PC-3 (cell line): ENCODE measurements at regions not wholly inside any gene's neighbourhood (a gene's known extent, or its start where the extent isn't known, plus 50 kb on each side); places are given as distances from the start of the nearest gene placed in this dataset.

Experiments used
- ATAC-seq: fragments of 200-7000 bp; cut with Tn5 transposase; 2 replicates; pipeline ENCODE4 v1.9.1; 2020; ENCODE audit warnings: mild to moderate bottlenecking, moderate library complexity
- BruUV-seq: library from RNA; stranded (reverse); fragments of 400-500 nt; replicated peaks from 2 replicates; lab custom pipeline; 2021; lab: Mats Ljungman, UMichigan
- CTCF ChIA-PET: fragments of 300-600 bp; sonication (Branson Sonifier 250); formaldehyde crosslinking; loops from one replicate; lab custom pipeline; 2022; ENCODE audit warnings: antibody characterized with exemption; lab: Charles Lee
- POLR2A ChIA-PET: fragments of 300-600 bp; sonication (Branson Sonifier 250); formaldehyde crosslinking; loops from one replicate; lab custom pipeline; 2022; ENCODE audit warnings: antibody characterized with exemption; ENCODE audit not compliant: unreplicated experiment; lab: Charles Lee
- DNase-seq: peaks from one replicate; pipeline ENCODE4 v3.0.0-alpha.2; 2015
- H2AFZ ChIP-seq: fragments of 300-600 bp; sonication (generic); 2 replicates; pipeline ENCODE4 v1.6.0; 2016; ENCODE audit warnings: antibody characterized with exemption, low read length
- H3F3A ChIP-seq: fragments of 300-600 bp; sonication (generic); one replicate; pipeline ENCODE4 v1.6.0; 2017; ENCODE audit warnings: antibody characterized with exemption, low read length, control low read depth, mild to moderate bottlenecking; ENCODE audit not compliant: unreplicated experiment
- H3K27ac ChIP-seq: fragments of 300-600 bp; sonication (generic); 2 replicates; pipeline ENCODE4 v1.5.1; 2016; ENCODE audit warnings: mild to moderate bottlenecking, low read length
- H3K27me3 ChIP-seq: fragments of 300-600 bp; sonication (generic); 2 replicates; pipeline ENCODE4 v1.6.1; 2016; ENCODE audit warnings: low read length, mixed read lengths
- H3K36me3 ChIP-seq: fragments of 300-600 bp; sonication (generic); 2 replicates; pipeline ENCODE4 v1.6.1; 2016; ENCODE audit warnings: low read depth, mixed run types, low read length, mixed read lengths
- H3K4me1 ChIP-seq: fragments of 300-600 bp; sonication (generic); 2 replicates; pipeline ENCODE4 v1.5.1; 2016; ENCODE audit warnings: low read length; ENCODE audit not compliant: insufficient read depth
- H3K4me2 ChIP-seq: fragments of 300-600 bp; sonication (generic); 2 replicates; pipeline ENCODE4 v1.6.0; 2016; ENCODE audit warnings: low read length
- H3K4me3 ChIP-seq: fragments of 300-600 bp; sonication (generic); 2 replicates; pipeline ENCODE4 v1.5.1; 2016; ENCODE audit warnings: mild to moderate bottlenecking, low read length, mixed read lengths
- H3K79me2 ChIP-seq: fragments of 300-600 bp; sonication (generic); 2 replicates; pipeline ENCODE4 v1.6.1; 2017; ENCODE audit warnings: low read length, mixed read lengths
- H3K9ac ChIP-seq: fragments of 300-600 bp; sonication (generic); 2 replicates; pipeline ENCODE4 v1.6.0; 2016; ENCODE audit warnings: mild to moderate bottlenecking, low read length
- H3K9me2 ChIP-seq: fragments of 300-600 bp; sonication (generic); replicated peaks from 2 replicates; pipeline ENCODE4 v1.6.1; 2016; ENCODE audit warnings: mixed run types, low read length, mixed read lengths
- H3K9me3 ChIP-seq: fragments of 300-600 bp; sonication (generic); 2 replicates; pipeline ENCODE4 v1.6.1; 2016; ENCODE audit warnings: low read length, mixed read lengths
- H4K20me1 ChIP-seq: fragments of 300-600 bp; sonication (generic); 2 replicates; pipeline ENCODE4 v1.6.1; 2016; ENCODE audit warnings: low read length, mixed read lengths
- CTCF ChIP-seq: fragments of 300-600 bp; sonication (generic); conservative IDR thresholded peaks from 2 replicates; pipeline ENCODE4 v1.5.1; 2017; ENCODE audit warnings: antibody characterized with exemption, low read depth, mild to moderate bottlenecking, low read length
- EZH2 ChIP-seq: fragments of 300-600 bp; sonication (generic); IDR thresholded peaks from one replicate; pipeline ENCODE4 v1.6.1; 2017; ENCODE audit warnings: antibody characterized with exemption, mild to moderate bottlenecking, low read length; ENCODE audit not compliant: unreplicated experiment
- EZH2phosphoT487 ChIP-seq: fragments of 300-600 bp; sonication (generic); IDR thresholded peaks from 2 replicates; pipeline ENCODE4 v1.6.1; 2018; ENCODE audit warnings: mild to moderate bottlenecking, antibody characterized with exemption, low read length, borderline replicate concordance
- intact Hi-C: fragments of 100-400 bp; cut with micrococcal nuclease; formaldehyde crosslinking; loops from 2 replicates; pipeline ENCODE4 v1.9.0; 2023

GRCh38 chr3:5523125-5523524, 335.6 kb downstream of the EDEM1 start:
- no peaks in the 10 kb centered on the region for H3K36me3 ChIP-seq
- H3K27ac ChIP-seq = no peak overlapping the region
- H2AFZ ChIP-seq = no peak overlapping the region
- CTCF ChIA-PET = no interaction called here
- intact Hi-C loops = no loop called here
- H3K9me3 ChIP-seq = no peaks in the 10 kb centered on the region
- BruUV-seq = no TSS peak
- H3K27me3 ChIP-seq = no peaks in the 10 kb centered on the region
- DNase-seq = no peak
- H3K4me2 ChIP-seq = no peak overlapping the region
- H3K9me2 ChIP-seq = no peaks in the 10 kb centered on the region
- TF ChIP-seq EZH2 (no peak), CTCF (no peak), EZH2phosphoT487 (no peak)
- H3K4me3 ChIP-seq = no peak overlapping the region
- H3K79me2 ChIP-seq = no peaks in the 10 kb centered on the region
- no peaks in the 10 kb centered on the region for H3K4me1 ChIP-seq
- ATAC-seq = no peak
- H3K9ac ChIP-seq = no peak overlapping the region
- no peaks in the 10 kb centered on the region for H4K20me1 ChIP-seq
- POLR2A ChIA-PET = no interaction called here
- H3F3A ChIP-seq = no peaks in the 10 kb centered on the region

GRCh38 chr3:5531039-5531438, 343.5 kb downstream of the EDEM1 start:
- no peaks in the 10 kb centered on the region for H3K9me2 ChIP-seq
- TF ChIP-seq CTCF = no peak
- TF ChIP-seq EZH2 = no peak
- TF ChIP-seq EZH2phosphoT487 = no peak
- H4K20me1 ChIP-seq = no peaks in the 10 kb centered on the region
- no peaks in the 10 kb centered on the region for H3K27me3 ChIP-seq
- no peak overlapping the region for H3K4me2 ChIP-seq
- H3K9ac ChIP-seq = no peak overlapping the region
- H3K36me3 ChIP-seq = no peaks in the 10 kb centered on the region
- H3F3A ChIP-seq = no peaks in the 10 kb centered on the region
- H3K79me2 ChIP-seq = no peaks in the 10 kb centered on the region
- no peak overlapping the region for H3K27ac ChIP-seq
- DNase-seq = no peak
- intact Hi-C loops = no loop called here
- POLR2A ChIA-PET = no interaction called here
- no peak for ATAC-seq
- H3K9me3 ChIP-seq = no peaks in the 10 kb centered on the region
- no TSS peak for BruUV-seq
- H2AFZ ChIP-seq = no peak overlapping the region
- H3K4me3 ChIP-seq = no peak overlapping the region
- CTCF ChIA-PET = no interaction called here
- no peaks in the 10 kb centered on the region for H3K4me1 ChIP-seq

GRCh38 chr3:5531741-5532290, 344.3 kb downstream of the EDEM1 start:
- H3K4me2 ChIP-seq = no peak overlapping the region
- CTCF ChIA-PET = no interaction called here
- no TSS peak for BruUV-seq

More at GRCh38 chr3:5531741-5532290, 344.3 kb downstream of the EDEM1 start:
- Histone ChIP-seq H3K4me1 (no peaks in the 10 kb centered on the region), H3K9me2 (no peaks in the 10 kb centered on the region), H3K9ac (no peak overlapping the region), H3K79me2 (no peaks in the 10 kb centered on the region), H3F3A (no peaks in the 10 kb centered on the region), H3K27me3 (no peaks in the 10 kb centered on the region), H3K36me3 (no peaks in the 10 kb centered on the region), H3K4me3 (no peak overlapping the region), H4K20me1 (no peaks in the 10 kb centered on the region), H2AFZ (no peak overlapping the region), H3K9me3 (no peaks in the 10 kb centered on the region), H3K27ac (no peak overlapping the region)
- intact Hi-C loops = no loop called here
- no peak for ATAC-seq
- TF ChIP-seq CTCF = no peak
- TF ChIP-seq EZH2phosphoT487 = no peak
- no peak for TF ChIP-seq EZH2
- POLR2A ChIA-PET = no interaction called here
- DNase-seq = no peak
